GM21515 (cell line): ENCODE measurements at regions not wholly inside any gene's neighbourhood (a gene's known extent, or its start where the extent isn't known, plus 50 kb on each side); places are given as distances from the start of the nearest gene placed in this dataset.

Source experiments
- ATAC-seq: cut with Tn5 transposase; IDR thresholded peaks from one replicate; pipeline ENCODE4 v1.9.1; 2021; ENCODE audit not compliant: unreplicated experiment

DNA sequence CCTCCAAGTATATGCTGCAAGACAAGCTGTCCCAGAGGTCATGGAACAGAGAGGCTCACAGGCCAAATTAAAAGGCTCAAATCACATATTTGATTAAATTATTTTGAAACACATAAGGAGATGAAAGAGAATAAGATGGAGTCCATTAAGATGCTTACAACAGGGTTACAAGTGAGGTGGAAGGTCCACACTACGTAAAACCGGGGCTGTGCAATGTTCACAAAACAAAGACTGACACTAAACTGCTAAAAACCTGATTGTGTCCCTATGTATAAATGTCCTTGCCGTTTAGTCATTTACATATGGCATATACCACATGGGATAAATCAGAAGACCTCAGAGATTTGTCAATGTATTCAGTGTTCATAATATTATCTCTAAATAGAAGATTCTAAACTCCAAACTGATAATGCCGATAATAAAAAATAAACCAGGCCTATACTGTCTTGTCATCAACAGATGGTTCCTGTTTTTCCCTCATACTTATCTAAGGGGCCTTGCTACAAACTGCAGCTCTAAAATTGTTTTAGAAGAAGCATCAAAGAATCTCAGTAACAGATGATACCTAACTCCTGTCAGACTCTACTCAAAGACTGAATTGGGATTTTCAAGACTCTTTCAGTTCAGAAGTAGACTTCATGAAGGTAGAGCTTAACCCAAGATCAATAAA lies 51.8 kb upstream of the RIPOR2 start:
- ATAC-seq: no peak

DNA sequence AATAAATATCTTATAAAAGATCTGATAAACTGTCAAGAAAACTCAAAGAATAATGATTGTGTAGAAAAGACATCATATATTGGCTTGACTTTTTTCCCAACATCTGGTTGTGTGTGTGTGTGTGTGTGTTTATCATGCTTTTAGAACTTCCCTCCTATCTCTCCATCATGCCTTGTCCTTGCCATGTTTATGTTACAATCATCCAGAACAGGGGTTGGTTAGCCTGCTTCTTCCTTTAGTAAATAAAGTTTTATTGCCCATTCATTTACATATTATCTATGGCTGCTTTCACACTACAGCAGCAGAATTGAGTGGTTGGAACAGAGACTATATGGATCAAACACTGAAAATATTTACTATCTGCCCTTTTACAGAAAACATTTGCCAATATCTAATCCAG lies 52.8 kb upstream of the RIPOR2 start:
- ATAC-seq: no peak

DNA sequence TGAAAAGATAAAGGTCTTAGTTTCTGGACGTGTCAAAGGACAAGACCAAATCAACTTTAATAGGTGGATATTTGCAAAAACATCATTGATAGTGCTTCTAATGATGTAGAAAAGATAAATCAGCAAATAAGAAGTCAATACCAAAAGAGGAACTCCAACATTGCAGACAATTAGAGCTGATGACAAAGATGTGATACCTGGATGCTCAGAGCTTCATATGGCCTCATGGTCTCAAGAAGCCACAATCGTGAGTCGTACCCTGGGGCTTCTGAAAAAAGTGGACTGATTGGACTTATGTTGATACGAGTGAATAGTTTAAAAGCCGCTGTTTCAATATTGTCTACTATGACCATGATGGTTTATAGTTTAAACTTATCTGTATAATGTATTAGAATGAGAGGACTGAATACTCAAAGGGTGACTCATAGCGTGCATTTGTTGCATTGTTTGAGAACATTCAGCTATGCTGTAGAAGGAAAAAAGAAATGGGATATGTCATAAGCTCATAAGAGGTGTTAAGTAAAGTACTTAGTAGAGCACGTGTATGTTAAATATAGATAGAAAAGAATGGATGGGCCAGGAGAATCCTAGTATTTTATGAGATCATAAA lies 54.6 kb upstream of the RIPOR2 start:
- ATAC-seq: no peak

DNA sequence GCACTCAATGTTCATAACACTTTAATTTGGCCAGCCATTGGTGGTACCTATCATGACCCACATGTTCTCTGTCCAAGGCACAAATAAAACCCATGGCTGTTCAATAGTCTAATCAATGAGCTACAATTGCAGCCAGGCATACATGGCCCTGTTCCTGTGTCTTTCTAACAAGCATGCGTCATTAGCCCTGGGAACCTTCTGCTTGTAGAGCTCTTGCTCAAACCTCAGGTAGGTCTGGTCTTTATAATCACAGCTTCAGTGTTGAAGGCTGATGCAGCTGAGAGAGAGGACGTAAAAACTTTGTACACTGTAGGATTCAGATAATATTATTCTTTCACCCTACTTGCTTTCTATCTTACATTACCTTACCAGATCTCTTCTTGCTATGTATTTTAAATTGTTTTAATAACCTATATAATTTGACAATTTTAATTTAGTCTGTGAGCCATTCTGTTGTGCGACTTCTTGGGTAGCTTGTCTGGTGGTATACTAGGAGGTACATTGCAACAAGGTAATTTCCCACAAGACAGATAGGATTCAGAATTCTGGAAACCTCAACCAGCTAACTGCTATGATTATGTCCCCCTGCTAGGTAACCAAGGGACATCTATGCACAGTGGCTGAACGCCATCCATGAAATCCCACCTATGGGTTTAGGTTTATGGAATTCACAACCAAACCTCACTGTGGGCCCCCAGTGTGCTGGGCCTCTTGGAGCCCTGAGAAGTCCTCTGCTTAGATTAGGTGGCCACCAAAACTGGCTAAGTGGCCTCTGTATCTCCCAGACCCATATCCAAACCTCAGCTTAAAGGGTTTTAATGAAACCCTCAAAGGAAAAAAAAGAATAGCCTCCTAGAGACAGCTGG lies 55.4 kb upstream of the RIPOR2 start:
- no peak for ATAC-seq

DNA sequence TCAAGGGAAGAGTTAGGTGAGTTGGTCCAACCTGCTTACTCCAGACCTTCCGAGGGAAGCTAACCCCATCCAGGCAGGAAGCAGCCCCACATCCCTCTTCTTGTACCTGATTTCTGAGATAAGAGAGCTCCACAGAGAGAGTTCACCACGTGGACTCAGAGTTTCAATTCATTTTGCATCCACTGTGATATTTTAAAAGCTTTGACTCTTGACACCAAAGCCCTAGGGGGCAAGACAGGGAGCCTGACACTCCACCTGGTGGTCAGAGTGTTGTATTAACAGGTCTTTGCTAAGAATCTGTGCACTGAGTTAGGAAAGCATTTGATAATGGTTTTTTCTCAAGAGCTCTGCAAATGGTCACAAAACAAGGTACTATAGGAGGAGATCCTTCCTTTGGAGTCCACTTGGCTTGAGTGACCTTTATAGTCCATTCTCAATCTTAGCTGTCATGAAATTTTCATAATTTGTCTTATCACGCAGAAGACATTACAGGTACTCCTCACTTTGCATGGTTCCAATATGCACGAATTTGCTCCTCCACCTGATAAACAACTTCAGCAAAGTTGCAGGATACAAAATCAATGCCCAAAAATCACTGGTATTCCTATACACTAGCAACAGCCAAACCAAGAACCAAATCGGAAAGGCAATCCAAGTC lies 56.2 kb upstream of the RIPOR2 start:
- peak; percentile 87 for ATAC-seq

DNA sequence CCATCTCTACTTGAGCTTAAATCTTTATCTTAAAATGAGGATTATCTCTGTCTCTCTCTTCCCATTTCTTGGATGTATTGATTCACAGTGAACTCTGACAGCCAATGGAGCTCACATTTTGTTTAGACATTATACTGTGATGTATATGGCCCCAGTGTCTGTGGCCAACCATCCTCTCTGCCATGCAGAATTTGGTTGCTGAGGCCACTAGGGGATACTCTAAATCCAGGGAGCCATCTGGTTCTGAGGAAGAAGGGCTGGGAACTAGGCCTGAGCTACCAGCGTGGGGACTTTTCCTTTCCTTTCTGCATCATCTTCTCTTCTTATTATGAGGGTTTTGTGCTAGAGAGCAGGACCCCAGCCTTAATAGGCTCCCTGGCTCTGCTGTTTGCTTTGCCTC lies 59.1 kb upstream of the RIPOR2 start:
- ATAC-seq: no peak

DNA sequence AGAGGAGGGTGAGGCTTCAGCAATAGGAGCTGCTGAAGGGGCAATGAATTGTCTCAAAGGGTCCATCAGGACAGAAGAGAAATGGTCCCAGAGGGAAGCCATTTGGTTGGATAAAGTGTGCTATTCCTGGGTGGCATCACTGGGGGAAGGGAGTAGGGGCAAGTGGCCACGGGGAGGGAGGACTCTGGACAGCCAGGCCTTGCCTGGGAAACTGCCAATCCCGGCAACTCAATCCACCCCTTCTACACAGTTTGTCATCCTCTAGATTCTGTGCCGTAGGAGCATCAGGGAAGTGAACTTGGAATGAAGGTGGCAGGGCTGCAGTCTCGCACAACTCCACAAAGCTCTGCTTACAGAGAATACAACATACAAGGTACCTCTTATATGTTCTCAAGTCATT lies 59.5 kb upstream of the RIPOR2 start:
- no peak for ATAC-seq

DNA sequence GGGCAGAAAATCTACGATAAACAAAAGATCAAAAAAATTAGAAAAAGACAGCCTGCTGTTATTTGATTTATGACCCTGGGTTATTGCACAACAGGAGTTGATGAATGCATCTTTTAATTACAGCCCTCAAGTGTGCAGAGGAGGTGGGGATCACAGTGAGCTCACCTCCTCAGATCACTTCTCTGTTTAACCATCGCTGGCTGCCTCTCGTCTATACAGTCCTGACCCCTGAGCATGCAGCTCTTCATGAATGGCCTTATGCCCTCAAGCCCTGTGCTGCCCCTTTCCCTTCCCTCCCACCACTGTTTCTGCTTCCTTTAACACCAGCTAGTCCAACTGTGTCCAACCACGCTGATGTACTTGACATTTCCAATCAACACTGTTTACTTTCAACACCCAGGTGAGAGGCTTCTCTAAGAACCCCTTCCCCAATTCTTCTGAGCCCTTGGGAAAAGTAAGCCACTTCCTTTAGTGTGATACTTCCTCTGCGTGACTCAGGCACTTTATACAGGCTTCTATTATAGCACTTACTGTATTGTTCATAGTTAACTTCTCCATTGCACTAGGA lies 60.6 kb upstream of the RIPOR2 start:
- ATAC-seq: no peak

DNA sequence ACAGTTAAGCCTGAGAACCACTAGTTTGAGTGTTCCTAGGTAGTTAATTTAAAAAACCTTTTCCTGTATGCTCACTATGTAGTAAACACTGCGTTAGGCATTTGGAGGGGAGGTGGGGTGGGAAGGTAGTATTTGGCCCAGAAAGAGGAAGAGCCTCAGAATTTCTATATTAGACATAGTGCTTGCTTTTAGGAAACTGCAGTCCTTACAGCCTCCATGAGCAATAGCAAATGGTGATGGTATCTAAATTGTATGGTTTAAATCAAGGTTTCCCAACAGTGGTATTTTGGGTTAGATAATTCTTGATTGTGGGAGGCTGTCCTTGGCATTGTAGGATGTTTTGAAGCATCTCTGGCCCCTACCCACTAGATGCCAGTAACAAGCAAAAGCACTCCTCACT lies 61.5 kb upstream of the RIPOR2 start:
- ATAC-seq: no peak

DNA sequence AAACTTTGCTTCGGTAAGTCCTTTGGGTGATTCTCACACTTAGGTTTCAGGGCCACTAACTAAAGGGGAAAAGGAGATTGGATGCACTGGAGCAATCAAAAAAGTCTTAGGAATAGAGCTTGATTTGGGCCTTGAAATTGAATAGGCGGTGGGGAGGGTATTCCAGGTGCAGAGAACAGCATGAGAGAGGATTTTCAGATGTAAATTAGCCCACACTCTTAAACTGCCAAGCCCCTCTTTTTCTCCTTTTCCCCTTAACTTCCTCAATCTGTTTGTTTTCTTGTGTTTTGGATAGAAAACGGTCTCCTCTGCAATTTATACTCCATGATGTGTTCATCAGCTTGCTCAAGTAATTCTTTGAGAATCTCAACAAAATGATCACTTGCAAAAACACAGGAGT lies 62.1 kb upstream of the RIPOR2 start:
- no peak for ATAC-seq

DNA sequence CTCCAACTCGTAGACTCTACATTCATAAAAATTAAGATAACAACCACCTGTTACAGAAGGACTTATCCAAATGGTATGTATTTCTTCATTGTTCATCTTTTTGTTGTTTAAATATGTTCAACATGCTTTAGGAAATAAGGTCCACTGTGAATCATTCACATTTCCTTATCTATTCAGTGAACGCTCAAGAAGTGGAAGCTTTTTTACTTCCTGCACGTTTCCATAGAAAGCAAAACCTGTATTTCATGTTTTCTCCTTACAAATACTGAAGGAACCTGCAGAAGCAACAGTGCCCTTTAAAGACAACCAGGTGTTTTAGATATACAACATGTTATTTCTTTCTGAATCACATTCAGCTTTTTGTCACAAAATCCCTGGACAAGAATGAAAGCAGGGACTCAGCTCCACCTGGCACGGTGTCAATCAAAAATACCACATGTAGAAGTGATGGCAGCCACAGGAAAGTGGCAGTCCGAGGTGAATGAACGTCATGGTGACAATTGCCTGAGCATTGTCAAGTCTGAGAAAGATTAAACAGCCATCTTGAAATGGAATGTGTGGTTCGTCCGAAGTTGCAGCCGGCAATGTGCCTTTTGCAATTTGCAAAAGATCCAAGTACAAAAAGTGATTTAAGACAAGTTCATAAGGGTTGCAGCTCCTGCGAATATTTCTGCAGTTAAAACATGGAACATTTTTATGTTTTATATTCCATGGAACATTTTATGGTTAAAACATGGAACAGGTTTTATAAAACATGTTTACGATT lies 66.7 kb upstream of the RIPOR2 start:
- no peak for ATAC-seq

DNA sequence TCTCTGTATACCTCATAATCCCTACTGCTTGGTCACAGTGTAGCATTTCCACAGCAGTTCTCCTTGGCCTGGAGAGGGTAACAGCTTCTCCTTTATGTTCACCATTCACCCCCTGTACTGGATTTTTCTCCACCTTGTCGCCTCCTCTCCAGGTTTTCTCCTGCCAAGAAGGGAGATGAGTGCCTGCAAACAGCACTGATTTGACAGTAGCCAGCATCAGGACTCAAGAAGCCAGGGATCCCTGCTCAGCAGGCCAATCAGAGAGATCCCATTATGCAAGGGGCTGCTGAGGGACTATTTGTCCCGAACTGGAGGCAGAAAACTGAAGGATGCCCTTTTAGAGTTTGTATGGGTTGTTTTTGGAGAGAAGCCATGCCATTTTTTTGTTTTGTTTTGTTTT lies 68.6 kb upstream of the RIPOR2 start:
- ATAC-seq: no peak

DNA sequence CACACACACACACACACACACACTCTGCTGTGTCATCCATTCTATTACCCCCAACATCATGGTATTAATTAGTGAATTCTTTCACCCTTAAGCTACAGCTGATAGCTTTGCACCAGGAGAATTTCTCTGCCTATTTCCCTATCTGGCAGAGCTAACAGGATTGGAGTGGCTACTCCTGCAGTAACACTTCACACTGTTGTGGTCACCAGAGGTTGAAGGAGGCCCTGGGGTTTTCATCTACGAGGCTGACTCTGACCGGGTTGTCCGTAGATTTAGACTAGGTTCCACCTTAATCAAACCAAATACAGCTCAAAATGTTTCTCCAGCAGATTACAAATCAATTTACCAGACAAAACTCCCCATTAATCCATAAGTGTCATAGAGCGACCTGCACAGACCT lies 69.2 kb upstream of the RIPOR2 start:
- no peak for ATAC-seq

DNA sequence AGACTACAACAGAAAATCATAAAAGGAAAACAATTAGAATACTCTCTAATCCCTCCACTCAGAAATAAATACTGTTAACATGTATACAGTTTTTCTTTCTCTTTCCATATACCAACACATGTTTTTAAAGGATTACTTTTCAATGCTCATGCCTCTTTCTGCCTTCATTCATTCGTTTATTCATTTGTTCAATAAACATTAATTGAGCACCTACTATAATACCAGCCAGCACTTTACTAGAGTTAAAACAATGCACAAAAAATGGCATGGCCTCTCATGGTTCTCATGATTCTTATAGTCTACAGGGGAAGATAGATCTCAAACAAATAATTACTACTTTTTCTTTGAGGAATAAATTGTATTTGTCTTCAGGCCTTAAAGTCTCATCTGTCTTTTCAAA lies 70.3 kb upstream of the RIPOR2 start:
- ATAC-seq: no peak

DNA sequence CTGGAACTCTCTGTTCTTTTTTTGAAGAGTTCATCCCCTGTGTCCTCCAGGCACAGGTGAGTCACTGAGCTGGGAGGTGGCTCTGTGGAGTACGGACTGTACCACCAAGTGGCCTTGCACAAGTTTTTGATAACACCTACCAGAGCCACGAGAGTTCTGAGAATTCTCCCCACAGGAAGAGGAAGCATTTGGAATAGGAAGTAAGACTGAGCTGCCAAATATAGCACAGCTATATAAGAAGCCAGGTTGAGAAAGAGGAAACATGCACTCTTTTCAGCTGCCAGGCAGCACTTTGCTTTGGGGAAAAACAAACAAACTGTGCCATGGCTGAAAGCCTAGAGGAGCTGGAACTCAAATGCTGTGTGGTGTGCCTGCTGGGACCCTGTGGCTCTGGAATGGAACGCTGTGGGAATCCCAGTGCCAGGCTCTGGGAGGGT lies 70.8 kb upstream of the RIPOR2 start:
- ATAC-seq: no peak

DNA sequence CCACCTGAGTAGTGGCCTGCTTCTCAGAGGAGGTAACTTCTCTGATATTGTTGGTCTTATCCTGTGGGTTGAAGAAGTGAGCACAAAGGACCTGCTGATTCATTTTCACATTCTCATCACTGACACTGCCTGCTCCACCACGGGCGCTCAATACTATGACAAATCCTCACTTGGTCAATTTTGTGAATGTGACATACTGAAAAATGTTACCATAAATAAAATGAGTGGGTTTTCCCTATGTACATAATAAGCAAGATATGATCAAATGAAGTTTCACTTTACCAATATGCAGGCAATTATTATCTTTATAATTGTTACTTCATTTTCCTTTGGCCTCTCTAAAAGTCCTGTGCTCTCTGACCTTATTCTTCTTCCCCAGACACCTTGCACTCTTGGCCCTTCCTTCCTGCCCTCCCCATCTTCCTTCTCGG lies 71.5 kb upstream of the RIPOR2 start:
- peak; percentile 80 for ATAC-seq

DNA sequence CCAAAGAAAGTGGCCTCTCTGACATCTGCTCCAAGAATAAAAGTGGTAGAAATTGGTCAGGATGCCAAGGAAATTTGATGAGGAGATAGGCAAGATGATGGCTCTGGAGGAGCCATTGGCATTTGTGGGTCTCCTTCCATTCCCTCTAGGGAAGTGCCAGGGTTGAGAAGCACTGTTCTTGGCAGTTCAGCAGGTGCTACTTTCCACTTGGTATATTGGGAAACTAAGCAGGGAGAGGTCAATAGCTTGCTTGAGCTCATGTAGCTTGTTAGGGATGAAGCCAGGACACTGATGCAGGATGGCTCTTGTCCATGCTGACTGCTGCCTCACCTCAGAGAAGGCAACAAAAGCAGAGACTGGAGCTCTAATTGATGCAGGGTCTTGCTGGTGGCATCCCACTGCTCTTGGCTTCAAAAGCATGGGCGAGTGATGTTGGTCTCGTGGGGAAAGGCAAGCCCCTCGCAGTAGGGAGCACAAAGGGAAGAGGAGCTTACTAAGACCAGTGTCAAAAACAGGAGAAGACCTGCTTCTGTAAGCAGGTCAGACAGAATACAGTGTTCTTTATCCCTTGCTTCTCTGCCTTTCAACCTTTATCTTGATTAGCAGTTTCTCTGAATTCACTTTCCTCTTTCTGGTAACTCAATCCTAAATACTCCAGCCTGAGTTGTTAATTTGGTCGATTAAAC lies 73.1 kb upstream of the RIPOR2 start:
- no peak for ATAC-seq

DNA sequence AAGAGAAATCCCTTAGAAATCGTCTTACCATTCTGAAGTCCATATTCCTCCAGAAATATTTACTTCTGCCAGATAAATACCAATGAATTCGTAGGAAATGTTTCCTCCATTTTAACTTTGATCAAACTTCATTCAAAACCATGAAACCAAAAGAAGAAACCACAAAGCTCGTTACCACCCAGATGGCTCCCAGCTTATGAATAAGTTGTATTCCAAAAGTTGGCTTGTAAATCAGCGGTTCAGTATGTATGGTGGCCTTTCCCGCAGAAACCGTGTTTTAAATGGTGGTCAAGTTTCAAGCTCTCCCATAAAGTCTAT lies 73.6 kb upstream of the RIPOR2 start:
- ATAC-seq: no peak

DNA sequence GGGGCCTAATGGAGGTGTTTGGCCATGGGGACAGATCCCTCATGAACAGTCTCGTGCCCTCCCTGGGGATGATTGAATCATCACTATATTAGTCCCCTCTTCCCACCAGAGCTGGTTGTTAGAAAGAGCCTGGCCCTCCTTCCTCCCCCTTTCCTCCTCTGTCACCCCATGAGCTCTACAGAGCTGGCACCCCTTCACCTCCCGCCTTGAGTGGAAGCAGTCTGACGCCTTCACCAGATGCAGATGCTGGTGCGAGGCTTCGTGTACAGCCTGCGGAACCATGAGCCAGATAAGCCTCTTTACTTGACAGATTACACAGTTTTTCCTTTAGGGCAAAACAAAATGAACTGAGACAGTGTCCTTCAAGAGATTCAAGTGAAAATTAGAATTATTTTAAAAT lies 74.4 kb upstream of the RIPOR2 start:
- no peak for ATAC-seq
